GM23338 (cell line): ENCODE measurements at regions not wholly inside any gene's neighbourhood (a gene's known extent, or its start where the extent isn't known, plus 50 kb on each side); places are given as distances from the start of the nearest gene placed in this dataset.

Experiments used
- ATAC-seq: fragments of 200-7000 bp; cut with Tn5 transposase; 3 replicates; pipeline ENCODE4 v1.9.1; 2020
- DNase-seq: peaks from one replicate; pipeline ENCODE4 v3.0.0-alpha.2; 2015; ENCODE audit warnings: low spot score
- H2AFZ ChIP-seq: fragments of 200-600 bp; sonication (generic); 2 replicates; pipeline ENCODE4 v1.8.0; 2016; ENCODE audit warnings: antibody characterized with exemption, mild to moderate bottlenecking, moderate library complexity
- H3F3A ChIP-seq: fragments of 200-600 bp; sonication (generic); replicated peaks from 2 replicates; pipeline ENCODE4 v1.8.0; 2017; ENCODE audit warnings: antibody characterized with exemption, mixed run types, low read depth
- H3K27ac ChIP-seq: fragments of 200-600 bp; sonication (generic); 2 replicates; pipeline ENCODE4 v1.6.1; 2016; ENCODE audit warnings: low read depth
- H3K27me3 ChIP-seq: fragments of 200-600 bp; sonication (generic); 2 replicates; pipeline ENCODE4 v1.8.0; 2016; ENCODE audit warnings: mild to moderate bottlenecking, mixed run types, moderate library complexity; ENCODE audit not compliant: insufficient read depth
- H3K36me3 ChIP-seq: fragments of 200-600 bp; sonication (generic); 2 replicates; pipeline ENCODE4 v1.8.0; 2016; ENCODE audit warnings: mild to moderate bottlenecking; ENCODE audit not compliant: insufficient read depth
- H3K4me1 ChIP-seq: fragments of 200-600 bp; sonication (generic); 2 replicates; pipeline ENCODE4 v1.8.0; 2016; ENCODE audit warnings: mild to moderate bottlenecking, moderate library complexity; ENCODE audit not compliant: insufficient read depth
- H3K4me2 ChIP-seq: fragments of 200-600 bp; sonication (generic); 2 replicates; pipeline ENCODE4 v1.7.1; 2017; ENCODE audit warnings: mixed run types
- H3K4me3 ChIP-seq: fragments of 200-600 bp; sonication (generic); 2 replicates; pipeline ENCODE4 v1.6.1; 2016; ENCODE audit warnings: mixed run types
- H3K79me2 ChIP-seq: fragments of 200-600 bp; sonication (generic); replicated peaks from 2 replicates; pipeline ENCODE4 v1.8.0; 2017; ENCODE audit warnings: mild to moderate bottlenecking; ENCODE audit not compliant: insufficient read depth
- H3K9me2 ChIP-seq: fragments of 200-600 bp; sonication (generic); 2 replicates; pipeline ENCODE4 v1.8.0; 2017; ENCODE audit not compliant: insufficient read depth
- H4K20me1 ChIP-seq: fragments of 200-600 bp; sonication (generic); replicated peaks from 2 replicates; pipeline ENCODE4 v1.8.0; 2017; ENCODE audit warnings: mild to moderate bottlenecking; ENCODE audit not compliant: insufficient read depth
- H3K27ac Mint-ChIP-seq: 2 replicates; pipeline ENCODE4 v1.8.0; 2020; ENCODE audit warnings: inconsistent platforms, mild to moderate bottlenecking, moderate library complexity, mixed read lengths
- H3K27me3 Mint-ChIP-seq: 3 replicates; pipeline ENCODE4 v1.8.0; 2022; ENCODE audit warnings: low read depth, mild to moderate bottlenecking, moderate library complexity, mixed read lengths, inconsistent platforms; ENCODE audit not compliant: insufficient read depth, poor library complexity
- H3K36me3 Mint-ChIP-seq: 3 replicates; pipeline ENCODE4 v1.8.0; 2021; ENCODE audit warnings: low read depth, mild to moderate bottlenecking, inconsistent platforms, moderate library complexity, mixed read lengths
- H3K4me1 Mint-ChIP-seq: 3 replicates; pipeline ENCODE4 v1.8.0; 2020; ENCODE audit warnings: mild to moderate bottlenecking, inconsistent platforms, mixed read lengths
- H3K4me3 Mint-ChIP-seq: 3 replicates; pipeline ENCODE4 v1.8.0; 2021; ENCODE audit warnings: moderate library complexity, mild to moderate bottlenecking, inconsistent platforms, mixed read lengths
- H3K9me3 Mint-ChIP-seq: 3 replicates; pipeline ENCODE4 v1.8.0; 2020; ENCODE audit warnings: moderate library complexity, mild to moderate bottlenecking, inconsistent platforms, mixed read lengths
- CREB1 ChIP-seq: fragments of 250-450 bp; sonication (Bioruptor Pico); IDR thresholded peaks from 2 replicates; pipeline ENCODE4 v1.5.0; 2020; ENCODE audit warnings: low read depth, mild to moderate bottlenecking, moderate library complexity
- CTCF ChIP-seq, 2 experiments: fragments of 200-600 bp in 1 of 2; sonication (generic) in 1 of 2; conservative IDR thresholded peaks; 2 replicates each; pipeline versions ENCODE4 v1.5.1 to v1.6.1; 2016 to 2017; ENCODE audit warnings: antibody characterized with exemption in 2 of 2, low read depth in 2 of 2, mild to moderate bottlenecking in 2 of 2, moderate library complexity in 1 of 2
- ETS1 ChIP-seq: IDR thresholded peaks from 2 replicates; pipeline ENCODE4 v1.6.1; 2016; ENCODE audit warnings: antibody characterized with exemption
- EZH2 ChIP-seq: fragments of 200-600 bp; sonication (generic); IDR thresholded peaks from one replicate; pipeline ENCODE4 v1.8.0; 2017; ENCODE audit warnings: antibody characterized with exemption, mild to moderate bottlenecking, low read depth; ENCODE audit not compliant: unreplicated experiment
- JUNB ChIP-seq: IDR thresholded peaks from one replicate; pipeline ENCODE4 v1.6.1; 2016; ENCODE audit warnings: antibody characterized with exemption; ENCODE audit not compliant: unreplicated experiment
- NANOG ChIP-seq: IDR thresholded peaks from 2 replicates; pipeline ENCODE4 v1.6.1; 2016; ENCODE audit warnings: antibody characterized with exemption, borderline replicate concordance
- POLR2AphosphoS5 ChIP-seq: IDR thresholded peaks from 2 replicates; pipeline ENCODE4 v1.6.1; 2016; ENCODE audit warnings: antibody characterized with exemption, low read depth
- REST ChIP-seq: IDR thresholded peaks from one replicate; pipeline ENCODE4 v1.6.1; 2018; ENCODE audit warnings: antibody characterized with exemption; ENCODE audit not compliant: unreplicated experiment
- STAT1 ChIP-seq: IDR thresholded peaks from one replicate; pipeline ENCODE4 v1.6.1; 2016; ENCODE audit warnings: antibody characterized with exemption; ENCODE audit not compliant: unreplicated experiment
- ZNF114 ChIP-seq: fragments of 250-450 bp; sonication (Bioruptor Pico); IDR thresholded peaks from 2 replicates; pipeline ENCODE4 v1.5.0; 2020; ENCODE audit warnings: mild to moderate bottlenecking, moderate library complexity
- ZNF331 ChIP-seq: fragments of 250-450 bp; sonication (Bioruptor Pico); IDR thresholded peaks from 2 replicates; pipeline ENCODE4 v1.5.0; 2020; ENCODE audit warnings: low read depth, mild to moderate bottlenecking, moderate library complexity

GRCh38 chr5:106910486-106910885 is 760.3 kb downstream of the EFNA5 start:
- H3K4me3 Mint-ChIP-seq = no peak overlapping the region

More at GRCh38 chr5:106910486-106910885, 760.3 kb downstream of the EFNA5 start:
- Histone ChIP-seq H3K27me3 (no peaks in the 10 kb centered on the region), H3F3A (no peaks in the 10 kb centered on the region), H3K4me2 (no peak overlapping the region), H4K20me1 (no peaks in the 10 kb centered on the region), H3K36me3 (no peaks in the 10 kb centered on the region), H3K4me3 (no peak overlapping the region), H3K79me2 (no peaks in the 10 kb centered on the region), H3K27ac (no peak overlapping the region), H3K9me2 (peaks cover 6% of the 10 kb centered on the region; the same call in 1 of the 2 replicates), H3K4me1 (peaks cover 8% of the 10 kb centered on the region), H2AFZ (no peak overlapping the region)
- Mint-ChIP-seq H3K4me1 (peaks cover 7% of the 10 kb centered on the region; the same call in 2 of the 3 replicates), H3K27ac (no peak overlapping the region), H3K27me3 (no peaks in the 10 kb centered on the region), H3K36me3 (peaks cover 11% of the 10 kb centered on the region; the same call in 1 of the 3 replicates), H3K9me3 (peaks cover 3% of the 10 kb centered on the region; the same call in 1 of the 3 replicates)
- DNase-seq (no peak), ATAC-seq (no peak)
- TF ChIP-seq EZH2 (no peak), ETS1 (no peak), ZNF114 (CRISPR knock-in tag) (no peak), POLR2AphosphoS5 (no peak), ZNF331 (CRISPR knock-in tag) (no peak), NANOG (no peak), CTCF (conservative IDR thresholded peaks at IDR 0.05; ENCODE audit: low read depth in 2 of 2) (no peak), STAT1 (no peak), JUNB (no peak), CREB1 (CRISPR knock-in tag) (no peak), REST (no peak)
